ENCODE measurements at regions not wholly inside any gene's neighbourhood (a gene's known extent, or its start where the extent isn't known, plus 50 kb on each side); places are given as distances from the start of the nearest gene placed in this dataset.
"Not testable (repeated sequence)": the region's sequence is repeated elsewhere in the genome, so short reads cannot be mapped to it uniquely, and the experiment has no call there.

- DNase-seq = no peak
Observed at GRCh38 chr6:95867205-95867604, 148.6 kb upstream of the FUT9 start.

- DNase-seq = no peak
Observed at GRCh38 chr6:95877480-95877879, 138.3 kb upstream of the FUT9 start.

- DNase-seq = no peak
Observed at GRCh38 chr6:95879856-95880255, 135.9 kb upstream of the FUT9 start.

- no peak for DNase-seq
Observed at GRCh38 chr6:95882371-95882770, 133.4 kb upstream of the FUT9 start.

- DNase-seq = not testable (repeated sequence)
Observed at GRCh38 chr6:95888711-95889110, 127.1 kb upstream of the FUT9 start.

- no peak for DNase-seq
Observed at GRCh38 chr6:95905132-95905531, 110.6 kb upstream of the FUT9 start.

- no peak for DNase-seq
Observed at GRCh38 chr6:95917034-95917433, 98.7 kb upstream of the FUT9 start.

GRCh38 chr6:95923518-95923917 is 92.3 kb upstream of the FUT9 start:
- DNase-seq = peak; percentile 39

GRCh38 chr6:95935736-95936135 is 80.0 kb upstream of the FUT9 start:
- DNase-seq = no peak

- no peak for DNase-seq
Observed at GRCh38 chr6:95946906-95947305, 68.9 kb upstream of the FUT9 start.

GRCh38 chr6:95948324-95948723 is 67.5 kb upstream of the FUT9 start:
- no peak for DNase-seq

- DNase-seq = no peak
Observed at GRCh38 chr6:95949985-95950384, 65.8 kb upstream of the FUT9 start.

- no peak for DNase-seq
Observed at GRCh38 chr6:95958686-95959085, 57.1 kb upstream of the FUT9 start.

- DNase-seq = no peak
Observed at GRCh38 chr6:95959261-95959660, 56.5 kb upstream of the FUT9 start.

Measured in NCI-H69 (cell line).